NCI-H69 (cell line): ENCODE measurements at regions not wholly inside any gene's neighbourhood (a gene's known extent, or its start where the extent isn't known, plus 50 kb on each side); places are given as distances from the start of the nearest gene placed in this dataset.
A peak's percentile ranks its signal among the peaks of the same experiment; 100 is the strongest.

Experiments used
- DNase-seq: peaks from one replicate; lab custom pipeline; 2025; lab: John Stamatoyannopoulos, UW

- no peak for DNase-seq
Observed at GRCh38 chr1:244157731-244158438, 106.8 kb downstream of the ZBTB18 start.

GRCh38 chr1:244159646-244160045, 108.6 kb downstream of the ZBTB18 start:
- no peak for DNase-seq

- DNase-seq = no peak
Observed at GRCh38 chr1:244160455-244161235, 109.6 kb downstream of the ZBTB18 start.

GRCh38 chr1:244161236-244161510, 110.1 kb downstream of the ZBTB18 start:
- no peak for DNase-seq

GRCh38 chr1:244162786-244163530, 111.9 kb downstream of the ZBTB18 start:
- no peak for DNase-seq

- DNase-seq = peak; percentile 31
Observed at GRCh38 chr1:244163861-244164510, 112.9 kb downstream of the ZBTB18 start.

- DNase-seq = no peak
Observed at GRCh38 chr1:244164511-244164890, 113.4 kb downstream of the ZBTB18 start.

- no peak for DNase-seq
Observed at GRCh38 chr1:244165021-244165420, 113.9 kb downstream of the ZBTB18 start.

GRCh38 chr1:244165701-244166100, 114.6 kb downstream of the ZBTB18 start:
- DNase-seq = no peak

GRCh38 chr1:244171241-244171985, 120.3 kb downstream of the ZBTB18 start:
- peak; percentile 53 for DNase-seq

GRCh38 chr1:244173240-244173639, 122.2 kb downstream of the ZBTB18 start:
- DNase-seq = no peak

GRCh38 chr1:244173769-244174168, 122.7 kb downstream of the ZBTB18 start:
- DNase-seq = no peak

GRCh38 chr1:244174922-244175521, 123.9 kb downstream of the ZBTB18 start:
- no peak for DNase-seq

- no peak for DNase-seq
Observed at GRCh38 chr1:244176201-244176600, 125.1 kb downstream of the ZBTB18 start.

GRCh38 chr1:244180256-244180655, 129.2 kb downstream of the ZBTB18 start:
- no peak for DNase-seq

- DNase-seq = no peak
Observed at GRCh38 chr1:244181867-244182266, 130.8 kb downstream of the ZBTB18 start.

GRCh38 chr1:244183037-244183436, 132.0 kb downstream of the ZBTB18 start:
- DNase-seq = no peak

GRCh38 chr1:244186372-244186771, 135.3 kb downstream of the ZBTB18 start:
- no peak for DNase-seq

- peak; percentile 31 for DNase-seq
Observed at GRCh38 chr1:244187310-244187709, 136.2 kb downstream of the ZBTB18 start.

GRCh38 chr1:244191581-244191980, 140.5 kb downstream of the ZBTB18 start:
- no peak for DNase-seq

- DNase-seq = no peak
Observed at GRCh38 chr1:244192325-244192724, 141.2 kb downstream of the ZBTB18 start.
